Hippocampal formation (tissue), 2 donors: ENCODE measurements at regions not wholly inside any gene's neighbourhood (a gene's known extent, or its start where the extent isn't known, plus 50 kb on each side); places are given as distances from the start of the nearest gene placed in this dataset.
"Not testable (repeated sequence)": the region's sequence is repeated elsewhere in the genome, so short reads cannot be mapped to it uniquely, and the experiment has no call there.

Experiments used
- DNase-seq, 2 donors: peaks; one replicate each; lab custom pipeline; 2025; lab: John Stamatoyannopoulos, UW

- no peak for DNase-seq
Observed at GRCh38 chr16:66099306-66099705, 267.2 kb upstream of the CDH5 start.

GRCh38 chr16:66097751-66098150 lies 268.7 kb upstream of the CDH5 start:
- DNase-seq, result no peak

- DNase-seq, result no peak
Observed at GRCh38 chr16:66095676-66096075, 270.8 kb upstream of the CDH5 start.

GRCh38 chr16:66093191-66093590 lies 273.3 kb upstream of the CDH5 start:
- no peak for DNase-seq

- no peak for DNase-seq
Observed at GRCh38 chr16:66091471-66091891, 275.0 kb upstream of the CDH5 start.

- no peak for DNase-seq
Observed at GRCh38 chr16:66088681-66089080, 277.8 kb upstream of the CDH5 start.

GRCh38 chr16:66087308-66087707 lies 279.2 kb upstream of the CDH5 start:
- DNase-seq, result no peak

- no peak for DNase-seq
Observed at GRCh38 chr16:66085651-66086050, 280.8 kb upstream of the CDH5 start.

- not testable (repeated sequence) for DNase-seq
Observed at GRCh38 chr16:66084731-66085130, 281.8 kb upstream of the CDH5 start.

- DNase-seq, result no peak
Observed at GRCh38 chr16:66084306-66084705, 282.2 kb upstream of the CDH5 start.

- DNase-seq, result no peak
Observed at GRCh38 chr16:66083171-66083570, 283.3 kb upstream of the CDH5 start.

GRCh38 chr16:66082424-66082823 lies 284.1 kb upstream of the CDH5 start:
- DNase-seq, result no peak

GRCh38 chr16:66081775-66082366 lies 284.6 kb upstream of the CDH5 start:
- DNase-seq, result no peak

GRCh38 chr16:66079671-66080334 lies 286.7 kb upstream of the CDH5 start:
- DNase-seq, result no peak

GRCh38 chr16:66070140-66070917 lies 296.2 kb upstream of the CDH5 start:
- DNase-seq, result peak; percentile 5 to 35

- DNase-seq, result no peak
Observed at GRCh38 chr16:66069587-66069986, 296.9 kb upstream of the CDH5 start.

GRCh38 chr16:66066404-66066803 lies 300.1 kb upstream of the CDH5 start:
- no peak for DNase-seq

GRCh38 chr16:66065925-66066324 lies 300.6 kb upstream of the CDH5 start:
- no peak for DNase-seq

- DNase-seq, result no peak
Observed at GRCh38 chr16:66064801-66065530, 301.5 kb upstream of the CDH5 start.

- no peak for DNase-seq
Observed at GRCh38 chr16:66058832-66059231, 307.7 kb upstream of the CDH5 start.

GRCh38 chr16:66058172-66058691 lies 308.3 kb upstream of the CDH5 start:
- no peak for DNase-seq

- no peak for DNase-seq
Observed at GRCh38 chr16:66057057-66057456, 309.4 kb upstream of the CDH5 start.
